DOHH2 (cell line): ENCODE measurements at regions not wholly inside any gene's neighbourhood (a gene's known extent, or its start where the extent isn't known, plus 50 kb on each side); places are given as distances from the start of the nearest gene placed in this dataset.

Source experiments
- H3F3A ChIP-seq: fragments of 200-600 bp; sonication (generic), shearing (Covaris generic); 2 replicates; pipeline ENCODE4 v1.6.0; 2016; ENCODE audit warnings: antibody characterized with exemption, mild to moderate bottlenecking; ENCODE audit not compliant: control insufficient read depth, insufficient read depth
- H3K27ac ChIP-seq: fragments of 200-600 bp; sonication (generic); 2 replicates; pipeline ENCODE4 v1.5.1; 2014; ENCODE audit warnings: low read depth, mild to moderate bottlenecking, low read length, moderate library complexity
- H3K27me3 ChIP-seq: fragments of 200-600 bp; sonication (generic); 2 replicates; pipeline ENCODE4 v1.6.1; 2014; ENCODE audit warnings: mild to moderate bottlenecking, low read length, mixed read lengths; ENCODE audit not compliant: control insufficient read depth
- H3K36me3 ChIP-seq: fragments of 200-600 bp; sonication (generic); 2 replicates; pipeline ENCODE4 v1.6.1; 2014; ENCODE audit warnings: mild to moderate bottlenecking, low read length, moderate library complexity, mixed read lengths; ENCODE audit not compliant: control insufficient read depth
- H3K4me1 ChIP-seq: fragments of 200-600 bp; sonication (generic); 2 replicates; pipeline ENCODE4 v1.6.1; 2014; ENCODE audit warnings: mild to moderate bottlenecking, low read length, mixed read lengths; ENCODE audit not compliant: control insufficient read depth
- H3K4me2 ChIP-seq: fragments of 200-600 bp; sonication (generic); 2 replicates; pipeline ENCODE4 v1.6.0; 2014; ENCODE audit warnings: mild to moderate bottlenecking, low read length, moderate library complexity
- H3K4me3 ChIP-seq: fragments of 200-600 bp; sonication (generic); 2 replicates; pipeline ENCODE4 v1.5.1; 2014; ENCODE audit warnings: mild to moderate bottlenecking, low read length, mixed read lengths
- H3K79me2 ChIP-seq: fragments of 200-600 bp; sonication (generic); 2 replicates; pipeline ENCODE4 v1.6.1; 2014; ENCODE audit warnings: mild to moderate bottlenecking, low read length, mixed read lengths; ENCODE audit not compliant: control insufficient read depth
- H3K9me2 ChIP-seq: fragments of 200-600 bp; sonication (generic); replicated peaks from 2 replicates; pipeline ENCODE4 v1.6.1; 2014; ENCODE audit warnings: mild to moderate bottlenecking, low read length, mixed read lengths; ENCODE audit not compliant: control insufficient read depth
- H3K9me3 ChIP-seq: fragments of 200-600 bp; sonication (generic); 2 replicates; pipeline ENCODE4 v1.6.1; 2014; ENCODE audit warnings: antibody characterized with exemption, low read length, mixed read lengths; ENCODE audit not compliant: control insufficient read depth, insufficient read depth
- H4K20me1 ChIP-seq: fragments of 200-600 bp; sonication (generic); 2 replicates; pipeline ENCODE4 v1.6.0; 2014; ENCODE audit warnings: low read depth, mild to moderate bottlenecking, antibody characterized with exemption, low read length, moderate library complexity; ENCODE audit not compliant: control insufficient read depth, insufficient read depth
- CTCF ChIP-seq: fragments of 200-600 bp; sonication (generic); IDR thresholded peaks from one replicate; pipeline ENCODE4 v1.5.1; 2014; ENCODE audit warnings: antibody characterized with exemption, mild to moderate bottlenecking, low read depth, low read length; ENCODE audit not compliant: poor library complexity, severe bottlenecking
- EZH2phosphoT487 ChIP-seq: fragments of 200-600 bp; sonication (generic); IDR thresholded peaks from 2 replicates; pipeline ENCODE4 v1.6.1; 2017; ENCODE audit warnings: borderline replicate concordance, mild to moderate bottlenecking, antibody characterized with exemption, low read length, moderate library complexity, mixed read lengths

DNA sequence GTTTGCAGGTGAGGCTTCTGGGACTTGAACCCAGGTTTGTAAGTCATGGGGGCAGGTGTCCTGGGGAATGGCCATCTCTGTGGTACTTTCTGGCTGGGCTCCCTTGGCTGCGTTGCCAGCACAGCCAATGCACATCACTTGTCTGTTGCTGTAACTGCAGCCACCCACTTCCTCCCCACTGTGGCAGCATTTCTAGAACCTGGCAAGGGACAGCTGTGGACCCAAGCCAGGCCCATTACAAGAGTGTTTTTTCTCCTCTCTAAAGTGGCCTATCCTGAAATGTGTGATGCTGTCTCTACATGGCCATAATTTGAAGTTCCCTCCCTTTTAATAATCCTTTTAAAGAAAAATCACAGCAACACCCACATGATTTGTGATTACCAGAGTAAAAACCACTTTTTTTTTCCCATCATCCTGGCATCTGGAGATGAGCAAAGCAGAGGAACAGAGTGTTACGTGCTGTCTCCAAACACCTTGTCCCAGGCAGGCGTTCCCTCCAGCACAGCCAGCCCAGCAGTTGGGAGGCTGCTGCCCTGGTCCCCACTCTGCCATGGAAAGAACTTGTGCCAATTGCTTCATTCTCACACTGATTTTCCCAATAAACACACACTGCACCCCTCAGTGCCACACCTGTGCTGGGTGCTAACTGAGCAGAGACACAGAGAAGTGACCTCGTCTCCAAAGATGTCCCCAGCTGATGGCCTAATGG, 360.6 kb upstream of the USP24 start:
- Histone ChIP-seq H3K4me3 (no peak overlapping the region), H3K4me2 (no peak overlapping the region), H4K20me1 (no peaks in the 10 kb centered on the region), H3K9me2 (no peaks in the 10 kb centered on the region), H3K27ac (no peak overlapping the region), H3F3A (no peaks in the 10 kb centered on the region), H3K9me3 (no peaks in the 10 kb centered on the region), H3K79me2 (no peaks in the 10 kb centered on the region), H3K27me3 (no peaks in the 10 kb centered on the region), H3K4me1 (no peaks in the 10 kb centered on the region), H3K36me3 (no peaks in the 10 kb centered on the region)
- TF ChIP-seq EZH2phosphoT487 = no peak
- no peak for TF ChIP-seq CTCF

DNA sequence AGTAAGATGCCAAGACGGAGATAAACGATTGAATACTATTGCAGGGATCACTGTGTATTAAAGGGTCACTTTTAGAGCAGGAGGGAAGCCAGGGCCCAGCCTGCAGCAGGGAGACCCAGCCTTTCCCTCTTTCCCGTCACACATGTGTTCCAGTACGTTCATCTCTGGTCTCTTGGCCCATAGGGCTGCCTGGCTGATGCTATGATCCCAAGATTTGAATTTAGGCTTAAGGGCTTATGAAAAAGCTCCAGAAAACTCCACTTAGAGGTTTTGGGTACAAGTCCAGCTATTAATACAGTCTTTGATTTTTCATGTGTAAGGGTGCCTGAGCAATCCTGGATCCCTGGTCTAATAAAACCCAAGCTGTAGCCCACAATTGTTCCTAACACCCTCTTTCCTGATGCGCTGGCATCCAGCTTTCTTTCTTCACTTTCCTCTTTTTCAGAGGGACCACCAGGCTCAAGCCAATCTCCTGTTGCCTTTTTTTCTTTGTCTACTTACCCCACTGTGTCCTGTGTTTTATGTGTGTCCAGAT, 359.6 kb upstream of the USP24 start:
- H4K20me1 ChIP-seq = no peaks in the 10 kb centered on the region
- no peaks in the 10 kb centered on the region for H3F3A ChIP-seq
- H3K4me3 ChIP-seq = no peak overlapping the region
- H3K27ac ChIP-seq = no peak overlapping the region
- H3K27me3 ChIP-seq = no peaks in the 10 kb centered on the region
- no peaks in the 10 kb centered on the region for H3K9me3 ChIP-seq
- no peak overlapping the region for H3K4me2 ChIP-seq
- no peaks in the 10 kb centered on the region for H3K9me2 ChIP-seq
- TF ChIP-seq CTCF (no peak), EZH2phosphoT487 (no peak)
- no peaks in the 10 kb centered on the region for H3K79me2 ChIP-seq
- H3K4me1 ChIP-seq = no peaks in the 10 kb centered on the region
- no peaks in the 10 kb centered on the region for H3K36me3 ChIP-seq

DNA sequence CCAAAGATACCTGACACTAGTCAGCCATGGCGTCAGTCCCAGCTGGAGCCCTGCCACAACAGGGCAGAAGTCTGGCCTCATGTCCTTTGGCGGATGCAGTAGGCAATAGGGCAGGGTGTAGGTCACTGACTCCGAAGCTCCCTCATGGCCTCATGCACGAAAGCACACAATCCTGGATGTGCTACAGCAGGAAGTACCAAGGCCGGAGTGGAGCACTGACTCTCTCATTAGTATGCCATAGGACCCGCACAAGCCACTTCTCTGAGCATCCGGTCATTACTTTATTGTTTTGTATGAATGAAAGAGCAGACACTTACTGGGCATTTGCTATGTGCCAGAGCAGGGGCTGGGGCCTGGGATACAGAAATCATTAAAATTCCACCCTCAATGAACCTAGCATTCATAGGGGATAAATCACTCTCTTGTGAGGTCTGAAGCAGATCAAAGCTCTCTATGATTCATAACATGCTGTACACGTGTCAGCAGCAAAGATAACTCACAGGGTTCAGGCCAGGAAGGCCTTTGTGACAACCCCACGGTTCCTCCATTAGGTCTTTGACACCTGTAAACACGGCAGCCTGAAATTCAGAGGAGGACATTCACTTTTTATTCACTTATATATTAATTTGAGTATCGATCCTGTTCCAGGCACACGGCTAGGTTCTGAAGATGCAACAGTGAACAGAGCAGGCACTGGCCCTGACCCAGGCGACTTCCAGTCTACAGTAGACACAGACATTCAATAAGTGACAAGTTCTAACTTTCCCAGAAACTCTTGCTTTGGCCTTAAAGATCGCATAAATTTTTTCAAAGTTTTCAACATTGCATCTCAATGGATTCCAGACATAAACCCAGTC, 357.9 kb upstream of the USP24 start:
- TF ChIP-seq EZH2phosphoT487 (no peak), CTCF (no peak)
- Histone ChIP-seq H4K20me1 (no peaks in the 10 kb centered on the region), H3K36me3 (no peaks in the 10 kb centered on the region), H3K4me1 (no peaks in the 10 kb centered on the region), H3K4me2 (no peak overlapping the region), H3K9me3 (no peaks in the 10 kb centered on the region), H3K27ac (no peak overlapping the region), H3K4me3 (no peak overlapping the region), H3K9me2 (no peaks in the 10 kb centered on the region), H3K79me2 (no peaks in the 10 kb centered on the region), H3F3A (no peaks in the 10 kb centered on the region), H3K27me3 (no peaks in the 10 kb centered on the region)
